ENCODE measurements at regions not wholly inside any gene's neighbourhood (a gene's known extent, or its start where the extent isn't known, plus 50 kb on each side); places are given as distances from the start of the nearest gene placed in this dataset.
"Not testable (repeated sequence)": the region's sequence is repeated elsewhere in the genome, so short reads cannot be mapped to it uniquely, and the experiment has no call there.

DNA sequence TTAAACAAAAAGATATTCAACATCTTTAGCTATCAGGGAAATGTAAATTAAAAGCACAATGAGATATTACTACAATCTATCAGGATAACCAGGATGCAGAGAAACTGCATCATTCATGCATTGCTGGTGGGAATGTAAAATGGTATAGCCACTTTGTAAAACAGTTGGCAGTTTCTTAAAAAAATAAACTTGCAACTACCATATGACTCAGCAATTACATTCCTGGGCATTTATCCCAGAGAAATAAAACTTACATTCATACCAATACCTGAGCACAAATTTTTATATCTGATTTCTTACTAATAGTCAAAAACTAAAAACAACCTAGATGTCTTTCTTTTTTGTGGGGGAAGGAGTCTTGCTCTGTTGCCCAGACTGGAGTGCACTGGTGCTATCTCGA is 190.3 kb upstream of the TAB2 start:
- in situ Hi-C loops (cut with MboI; ENCODE audit: low sequenced_read_pairs), result no loop called here

DNA sequence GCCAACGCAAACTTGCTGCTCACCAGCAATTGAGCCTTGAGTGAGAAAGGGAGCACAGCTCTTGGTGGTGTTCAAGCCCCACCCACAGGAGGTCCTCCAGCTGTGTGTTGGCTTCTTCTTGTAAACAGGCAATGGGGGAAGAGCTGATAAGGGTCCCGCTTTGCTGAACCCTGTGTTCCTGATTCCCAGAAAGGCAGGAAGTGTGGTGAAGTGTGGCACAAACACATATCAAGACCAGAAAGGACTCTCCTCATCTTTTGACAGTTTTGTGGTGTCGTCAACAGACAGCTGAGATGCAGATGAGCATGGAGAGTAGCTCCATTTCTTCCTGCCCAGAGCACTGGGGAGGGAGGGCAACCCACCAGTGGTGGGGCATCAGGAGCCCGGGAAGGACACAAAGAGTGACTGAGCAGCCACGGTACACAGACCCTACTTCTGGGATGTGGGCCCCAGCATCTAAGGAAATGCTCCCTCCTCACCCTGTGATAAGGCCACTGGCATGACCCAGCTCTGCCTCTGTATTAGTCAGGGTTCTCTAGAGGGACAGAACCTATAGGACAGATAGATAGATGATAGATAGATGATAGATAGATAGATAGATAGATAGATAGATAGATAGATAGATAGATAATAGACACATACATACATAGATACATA is 188.9 kb upstream of the TAB2 start:
- in situ Hi-C loops (cut with MboI; ENCODE audit: low sequenced_read_pairs), result no loop called here

DNA sequence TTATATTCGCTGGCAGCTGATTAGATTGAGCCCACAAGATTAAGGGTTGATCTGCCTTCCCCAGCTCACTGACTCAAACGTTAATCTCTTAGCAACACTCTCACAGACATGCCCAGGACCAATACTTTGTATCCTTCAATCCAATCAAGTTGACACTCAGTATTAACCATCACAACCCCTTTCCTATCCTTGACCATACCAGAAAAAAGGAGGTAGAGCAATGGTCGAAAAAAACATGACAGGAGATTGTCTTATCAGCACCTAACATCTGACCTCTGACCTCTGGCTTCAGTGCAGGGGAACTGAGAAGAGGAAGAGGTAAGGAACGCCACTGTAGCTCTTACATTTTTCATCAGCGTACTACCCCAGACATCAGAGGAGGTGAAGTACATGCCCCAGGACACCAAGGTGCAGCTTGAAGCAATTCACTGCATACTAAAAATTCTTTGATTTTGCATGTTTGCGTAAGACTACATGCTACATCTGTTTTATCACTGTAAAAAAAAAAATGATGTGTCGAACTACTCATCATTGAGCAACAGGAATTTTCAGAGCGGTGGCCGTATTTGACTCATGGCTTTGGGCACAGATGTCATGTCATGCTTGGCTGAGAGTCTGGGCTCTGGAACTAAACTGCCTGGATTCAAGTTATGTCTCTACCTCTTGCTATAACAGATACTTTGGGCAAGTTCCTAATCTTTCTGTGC is 188.0 kb upstream of the TAB2 start:
- in situ Hi-C loops (cut with MboI; ENCODE audit: low sequenced_read_pairs), result no loop called here

DNA sequence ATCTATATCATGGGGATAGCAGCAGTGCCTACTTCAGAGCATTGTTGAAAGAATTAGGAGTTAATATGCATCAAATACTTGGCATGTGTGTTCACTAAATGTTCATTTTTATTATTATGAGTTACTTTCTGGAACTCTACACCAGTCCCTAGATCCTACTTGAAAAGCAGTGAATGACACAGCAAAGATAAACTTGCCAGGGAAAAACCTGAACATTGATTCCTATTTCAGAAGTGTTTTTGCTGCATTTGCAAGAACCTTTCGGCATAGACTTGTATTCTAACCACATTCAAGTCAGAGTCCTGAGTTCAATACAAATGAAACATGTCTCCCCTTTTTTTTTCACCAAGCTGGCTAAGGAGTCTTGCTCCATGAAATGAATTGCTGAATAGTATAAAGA is 187.4 kb upstream of the TAB2 start:
- in situ Hi-C loops (cut with MboI; ENCODE audit: low sequenced_read_pairs), result no loop called here

DNA sequence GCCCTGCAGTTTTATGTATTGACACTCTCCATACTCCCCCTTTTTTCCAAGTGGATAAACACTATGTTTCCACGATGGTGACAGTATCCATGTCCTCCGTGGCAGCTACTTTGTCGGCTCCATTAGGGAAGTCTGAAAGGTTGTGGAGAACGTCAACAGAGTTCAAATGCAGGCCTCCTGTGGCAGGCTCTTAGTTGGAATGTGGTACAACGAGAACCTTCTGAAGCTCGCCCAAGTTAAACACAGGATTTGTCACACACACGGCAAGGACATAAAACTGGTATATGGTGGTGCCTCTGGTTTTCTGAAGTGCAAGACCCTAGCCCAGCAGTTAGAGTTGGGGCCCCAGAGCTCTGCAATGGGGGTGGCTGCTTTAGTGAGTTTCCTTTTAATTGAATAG is 187.0 kb upstream of the TAB2 start:
- in situ Hi-C loops (cut with MboI; ENCODE audit: low sequenced_read_pairs), result no loop called here

DNA sequence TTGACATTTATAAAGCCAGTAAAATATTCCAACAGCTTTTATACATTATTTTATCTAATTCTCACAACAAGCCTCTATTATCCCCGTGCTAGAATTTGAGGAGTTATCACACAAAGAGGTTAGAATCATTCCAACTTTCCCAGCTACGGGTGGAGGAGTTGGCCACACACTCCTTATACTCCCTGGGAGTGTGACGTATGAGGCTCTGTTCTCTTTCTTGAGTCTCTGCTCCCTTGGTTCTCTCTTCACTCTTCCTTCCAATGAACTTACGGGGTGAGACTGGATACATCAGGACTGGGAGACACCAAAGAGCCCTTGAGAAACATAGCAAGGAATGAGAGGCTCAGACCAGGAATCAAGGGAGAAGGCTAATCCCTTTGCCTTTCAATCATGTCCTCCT is 185.6 kb upstream of the TAB2 start:
- in situ Hi-C loops (cut with MboI; ENCODE audit: low sequenced_read_pairs), result no loop called here

DNA sequence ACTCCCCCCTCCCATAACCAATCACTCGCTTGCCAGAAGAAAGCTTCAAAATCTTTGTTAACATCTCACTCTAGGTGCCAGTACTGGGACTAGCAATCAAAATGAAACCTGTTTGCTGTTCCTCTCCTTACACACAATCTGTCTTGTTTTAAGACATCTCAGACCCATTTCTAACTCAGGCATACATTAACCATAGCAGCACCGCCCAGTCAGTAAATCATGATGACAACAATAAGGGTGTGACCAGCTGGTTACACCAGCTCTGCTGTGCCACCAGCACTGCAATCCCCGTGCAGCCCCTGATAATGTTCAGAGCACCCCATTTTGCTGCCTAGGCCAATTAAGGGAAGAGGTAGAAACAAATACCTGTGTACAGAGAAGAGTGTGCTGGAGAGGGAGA is 185.2 kb upstream of the TAB2 start:
- in situ Hi-C loops (cut with MboI; ENCODE audit: low sequenced_read_pairs), result no loop called here

DNA sequence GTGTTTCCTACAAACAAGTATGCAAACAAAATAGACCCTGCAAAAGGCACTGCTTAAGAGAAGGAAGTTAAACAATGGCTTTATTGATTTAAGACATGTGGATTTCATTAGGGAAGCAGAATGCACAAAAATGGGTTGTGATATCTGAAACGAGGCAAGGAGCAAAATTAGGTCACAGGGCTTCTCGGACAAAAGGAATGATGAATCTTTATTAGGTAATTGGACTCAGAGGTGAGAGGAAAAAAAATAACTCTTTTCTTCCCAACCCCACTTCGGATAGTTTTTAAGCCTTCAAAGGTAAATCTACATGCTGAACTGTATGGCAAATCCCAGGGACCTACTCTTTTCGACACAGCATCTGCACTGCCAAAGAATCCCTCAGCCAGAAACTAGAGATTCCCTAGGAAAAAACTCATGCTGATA is 183.0 kb upstream of the TAB2 start:
- in situ Hi-C loops (cut with MboI; ENCODE audit: low sequenced_read_pairs), result no loop called here

DNA sequence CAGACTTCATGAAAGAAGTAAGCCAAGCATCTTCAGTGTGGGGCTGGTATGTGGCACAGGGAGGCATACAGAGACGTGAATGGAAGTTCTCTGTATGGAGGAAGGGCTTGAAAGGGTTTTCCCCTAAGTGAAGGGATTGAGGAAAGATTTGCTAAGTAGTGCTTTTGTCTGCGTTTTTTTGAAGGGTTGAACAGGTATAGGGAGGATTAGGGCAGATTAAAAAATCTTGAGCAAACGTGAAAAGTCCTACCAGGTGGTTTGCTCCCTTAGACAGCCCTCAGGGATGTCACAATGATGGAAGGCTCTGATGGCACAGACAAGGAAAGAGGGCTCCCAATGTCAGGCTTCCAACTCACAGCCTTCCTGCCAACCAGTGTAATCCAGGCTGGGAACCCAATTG is 181.7 kb upstream of the TAB2 start:
- in situ Hi-C loops (cut with MboI; ENCODE audit: low sequenced_read_pairs), result no loop called here

DNA sequence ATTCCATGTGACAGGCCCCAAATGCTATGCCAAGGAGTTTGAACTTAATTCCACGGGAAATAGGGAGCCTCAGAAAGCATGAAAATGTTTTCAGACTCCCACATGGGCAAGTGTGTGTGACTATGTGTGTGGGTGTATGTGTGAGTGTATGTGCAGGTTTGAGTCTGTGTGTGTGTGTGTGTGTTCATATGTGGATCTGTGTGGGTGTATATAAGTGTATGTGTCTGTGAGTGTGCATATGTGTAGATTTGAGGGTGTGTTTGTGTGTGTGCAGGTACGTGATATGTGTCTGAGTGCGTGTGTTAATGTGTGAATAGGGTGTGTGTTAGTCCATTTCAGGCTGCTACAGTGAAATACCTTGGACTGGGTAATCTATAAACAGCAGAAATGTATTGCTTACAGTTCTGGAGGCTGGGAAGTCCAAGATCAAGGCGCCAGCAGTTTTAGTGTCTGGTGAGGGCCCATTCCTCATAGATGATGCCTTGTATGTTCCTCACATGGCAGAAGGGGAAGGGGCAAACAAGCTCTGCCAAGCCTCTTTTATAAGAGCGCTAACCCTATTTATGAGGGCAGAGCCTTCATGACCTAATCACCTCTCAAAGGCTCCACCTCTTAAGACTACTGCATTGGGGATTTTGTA is 181.1 kb upstream of the TAB2 start:
- in situ Hi-C loops (cut with MboI; ENCODE audit: low sequenced_read_pairs), result no loop called here

DNA sequence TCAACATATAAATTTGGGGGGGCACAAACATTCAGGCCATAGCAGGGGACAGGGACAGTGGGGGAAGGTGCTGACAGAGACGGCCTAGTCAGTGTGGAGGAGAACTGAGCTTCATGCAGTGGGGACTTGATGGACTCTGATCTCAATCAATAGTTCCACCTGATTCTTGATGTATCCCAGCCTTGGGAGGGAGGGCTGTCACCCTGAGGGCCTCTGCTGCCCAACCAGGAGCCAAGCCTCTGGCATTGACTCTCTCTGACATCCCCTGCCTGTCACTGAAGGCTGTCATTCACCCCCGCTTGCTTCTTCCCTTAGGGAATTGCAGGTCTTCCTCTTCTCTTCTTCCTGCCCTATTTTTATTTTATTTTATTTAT is 180.6 kb upstream of the TAB2 start:
- in situ Hi-C loops (cut with MboI; ENCODE audit: low sequenced_read_pairs), result no loop called here

DNA sequence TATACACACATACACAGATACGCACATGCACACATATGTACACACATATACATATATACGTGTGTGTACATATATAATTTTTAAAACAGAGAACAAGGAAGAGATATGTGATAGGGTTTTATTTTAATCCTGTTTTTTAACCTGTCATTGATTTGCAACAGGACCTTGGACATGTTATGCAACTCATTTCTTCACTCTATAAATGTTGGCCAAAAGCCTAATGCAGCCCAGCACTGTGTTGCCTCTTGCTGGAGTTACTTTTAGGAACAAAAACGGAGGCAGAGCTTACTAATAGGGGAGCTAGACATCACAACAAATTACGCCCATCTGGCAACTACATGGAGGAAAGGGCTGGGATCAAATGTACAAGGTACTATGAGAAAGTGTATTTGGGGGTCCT is 179.9 kb upstream of the TAB2 start:
- in situ Hi-C loops (cut with MboI; ENCODE audit: low sequenced_read_pairs), result no loop called here

DNA sequence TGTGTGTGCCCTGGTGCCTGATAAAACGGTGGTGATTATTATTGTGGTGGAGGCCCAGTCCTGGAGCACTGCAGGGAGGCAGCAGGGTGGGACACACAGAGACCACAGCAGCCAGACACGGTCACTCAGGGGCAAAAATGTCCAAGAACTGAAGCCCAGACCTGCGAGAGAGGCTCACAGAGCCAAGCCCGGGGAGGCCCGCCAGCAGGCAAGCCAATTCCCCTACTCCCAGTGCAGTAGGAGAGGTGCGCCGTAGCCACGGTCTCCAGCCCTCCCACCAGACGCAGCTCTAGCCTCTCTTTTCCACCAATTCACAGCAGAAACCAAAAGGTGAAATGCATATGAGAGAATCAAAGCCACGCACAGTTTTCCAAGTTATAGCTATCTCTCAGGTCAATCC is 179.4 kb upstream of the TAB2 start:
- in situ Hi-C loops (cut with MboI; ENCODE audit: low sequenced_read_pairs), result no loop called here

DNA sequence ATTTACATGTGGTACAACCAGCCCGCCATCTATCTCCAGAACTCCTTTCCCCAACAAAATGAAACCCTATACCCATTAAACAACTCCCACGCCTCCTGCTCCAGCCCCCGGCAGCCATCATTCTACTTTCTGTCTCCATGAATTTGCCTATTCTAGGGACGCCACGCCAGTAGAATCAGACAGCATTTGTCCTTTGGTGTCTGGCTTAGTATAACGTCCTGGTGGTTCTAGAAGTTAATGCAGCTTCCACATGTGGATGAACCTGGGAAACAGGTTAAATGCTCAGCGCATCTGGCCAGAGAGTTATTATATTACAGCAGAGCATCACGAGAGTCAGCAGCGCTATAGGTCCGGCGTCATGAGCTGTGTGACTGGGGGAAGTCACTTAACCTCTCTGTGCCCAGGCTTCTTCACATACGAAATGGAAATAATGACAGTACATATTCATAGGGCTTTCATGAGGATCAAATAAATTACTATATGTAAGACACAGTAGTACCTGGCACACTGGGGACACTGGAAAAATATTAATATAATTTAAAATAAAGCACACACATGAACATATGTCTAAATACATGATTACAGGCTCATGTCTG is 178.7 kb upstream of the TAB2 start:
- in situ Hi-C loops (cut with MboI; ENCODE audit: low sequenced_read_pairs), result no loop called here

DNA sequence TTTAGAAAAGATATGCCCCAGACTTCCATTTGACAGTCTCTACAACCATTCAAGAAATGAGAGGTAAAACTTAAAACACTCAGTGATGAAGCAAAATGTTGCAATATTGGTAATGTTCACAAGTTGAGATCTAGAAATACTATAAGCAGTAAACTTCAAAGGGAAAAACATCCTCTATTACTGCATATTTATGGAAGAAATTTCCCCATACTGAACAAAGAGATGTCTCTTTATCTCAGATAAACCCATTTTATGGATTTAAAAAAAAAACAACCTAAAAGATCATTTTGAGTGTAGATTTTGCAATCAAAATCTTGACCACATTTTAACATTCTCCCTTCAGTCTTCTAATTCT is 177.8 kb upstream of the TAB2 start:
- in situ Hi-C loops (cut with MboI; ENCODE audit: low sequenced_read_pairs), result no loop called here

DNA sequence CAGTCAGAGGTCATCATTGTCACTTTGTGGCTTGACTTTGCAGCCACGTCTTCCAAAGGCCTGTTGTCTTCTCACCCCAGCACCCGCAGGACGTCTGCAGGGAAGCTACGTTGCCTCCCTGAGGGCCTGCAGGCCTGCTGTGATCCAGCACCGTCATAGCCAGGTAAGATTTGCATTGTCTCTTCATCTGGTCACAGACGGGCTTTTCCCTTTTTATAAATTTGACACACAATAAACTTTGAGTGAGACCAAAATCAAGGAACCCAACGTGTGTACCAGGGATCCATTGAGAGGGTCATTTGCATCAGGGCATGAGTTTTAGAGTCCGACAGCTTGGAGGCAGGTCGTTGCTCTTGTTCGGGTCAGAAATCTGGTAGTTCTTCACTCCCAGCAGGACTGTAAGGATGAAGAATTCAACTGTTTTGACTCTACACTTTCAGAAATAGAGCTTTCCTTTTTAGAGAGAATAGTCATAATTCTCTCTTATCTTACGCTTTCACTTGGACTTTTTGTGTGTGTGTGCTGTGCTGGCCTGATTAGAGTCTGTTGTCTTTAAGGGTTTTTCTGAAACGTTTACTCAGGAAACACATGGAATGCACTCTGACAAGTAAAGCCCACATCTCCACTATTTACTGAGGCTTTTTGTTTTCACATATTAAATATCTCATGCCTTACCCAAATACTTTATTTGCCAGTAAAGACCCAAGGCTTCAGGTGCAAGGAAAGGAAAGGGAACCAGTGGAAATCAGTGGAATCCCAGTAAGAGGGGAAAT is 177.2 kb upstream of the TAB2 start:
- in situ Hi-C loops (cut with MboI; ENCODE audit: low sequenced_read_pairs), result no loop called here

DNA sequence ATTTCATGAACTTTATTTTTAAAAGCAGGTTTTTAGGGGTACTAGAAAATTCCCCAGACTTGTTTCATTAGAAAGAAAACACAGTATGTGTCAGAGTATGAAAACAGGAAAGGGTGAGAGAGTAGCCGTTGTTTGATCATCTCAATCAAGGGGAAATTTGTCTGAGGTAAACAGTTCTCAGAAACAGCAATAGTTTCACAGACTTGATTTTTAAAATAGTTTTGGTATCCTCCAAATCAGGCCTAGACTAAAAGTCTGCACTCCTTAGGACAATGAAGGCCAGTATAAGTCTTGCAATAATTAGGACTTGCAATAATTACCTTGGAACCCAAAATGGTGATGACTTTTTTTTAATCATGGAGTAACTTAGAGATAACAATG is 176.6 kb upstream of the TAB2 start:
- in situ Hi-C loops (cut with MboI; ENCODE audit: low sequenced_read_pairs), result no loop called here

DNA sequence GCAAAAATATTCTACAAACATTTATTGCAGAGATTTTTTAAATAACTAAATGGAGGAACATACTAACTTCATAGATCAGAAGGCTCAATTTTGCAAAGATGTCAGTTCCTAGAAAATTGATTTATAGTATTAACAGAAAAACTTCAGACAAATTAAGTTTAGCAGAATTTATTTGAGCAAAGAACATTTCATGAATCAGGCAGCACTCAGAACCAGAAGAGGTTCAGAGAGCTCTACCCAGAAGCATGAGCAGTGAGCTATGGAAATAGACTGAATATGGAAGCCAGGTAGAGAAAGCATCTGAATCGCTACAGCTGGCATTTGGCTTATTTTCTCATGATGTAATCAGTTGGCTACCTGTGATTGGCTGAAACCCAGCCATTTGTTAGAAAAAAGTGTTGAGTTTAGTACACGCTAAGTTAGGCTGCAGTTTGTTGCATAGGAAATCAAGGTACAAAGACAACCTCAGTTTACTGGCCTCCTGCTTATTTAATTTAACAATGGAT is 174.5 kb upstream of the TAB2 start:
- in situ Hi-C loops (cut with MboI; ENCODE audit: low sequenced_read_pairs), result no loop called here

DNA sequence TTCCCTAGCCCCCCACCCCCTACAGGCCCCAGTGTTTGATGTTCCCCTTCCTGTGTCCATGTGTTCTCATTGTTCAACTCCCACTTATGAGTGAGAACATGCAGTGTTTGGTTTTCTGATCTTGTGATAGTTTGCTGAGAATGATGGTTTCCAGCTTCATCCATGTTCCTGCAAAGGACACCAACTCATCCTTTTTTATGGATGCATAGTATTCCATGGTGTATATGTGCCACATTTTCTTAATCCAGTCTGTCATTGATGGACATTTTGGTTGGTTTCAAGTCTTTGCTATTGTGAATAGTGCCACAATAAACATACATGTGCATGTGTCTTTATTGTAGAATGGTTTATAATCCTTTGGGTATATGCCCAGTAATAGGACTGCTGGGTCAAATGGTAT is 171.7 kb upstream of the TAB2 start:
- in situ Hi-C loops (cut with MboI; ENCODE audit: low sequenced_read_pairs), result not testable (repeated sequence)

DNA sequence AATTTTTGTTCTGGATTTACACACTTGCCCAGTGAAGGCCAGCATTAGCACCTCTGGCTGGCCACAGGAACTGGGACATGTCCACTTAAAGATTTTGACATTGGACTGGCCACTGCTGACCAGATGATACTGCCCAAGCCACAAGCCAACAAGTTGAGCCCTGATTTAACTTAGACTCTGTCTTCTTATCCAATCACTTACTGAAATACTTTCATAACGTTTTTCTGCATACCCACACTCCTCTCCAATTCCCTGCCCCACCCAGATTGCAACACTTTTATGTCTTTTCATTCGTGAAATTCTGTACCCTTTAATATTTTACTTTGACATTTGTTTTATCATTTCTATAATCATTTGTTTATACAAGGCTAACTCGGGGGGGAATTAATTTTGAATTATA is 170.3 kb upstream of the TAB2 start:
- in situ Hi-C loops (cut with MboI; ENCODE audit: low sequenced_read_pairs), result no loop called here

Data from HL-60/S4 (cell line).